HCT116 (cell line): ENCODE measurements at regions not wholly inside any gene's neighbourhood (a gene's known extent, or its start where the extent isn't known, plus 50 kb on each side); places are given as distances from the start of the nearest gene placed in this dataset.

Source experiments
- ATAC-seq: fragments of 200-7000 bp; cut with Tn5 transposase; 2 replicates; pipeline ENCODE4 v1.9.1; 2020; ENCODE audit warnings: mild to moderate bottlenecking, moderate library complexity
- BruUV-seq: library from RNA; stranded (reverse); fragments of 400-500 nt; replicated peaks from 2 replicates; lab custom pipeline; 2021; lab: Mats Ljungman, UMichigan
- CTCF ChIA-PET: fragments of 300-600 bp; sonication (Branson Sonifier 250); formaldehyde crosslinking; loops from one replicate; lab custom pipeline; 2021; ENCODE audit warnings: antibody characterized with exemption; lab: Charles Lee
- POLR2A ChIA-PET: fragments of 300-600, 350-600 bp; sonication (Branson Sonifier 250); formaldehyde crosslinking; loops from one replicate; lab custom pipeline; 2021; ENCODE audit warnings: antibody characterized with exemption; lab: Charles Lee
- RAD21 ChIA-PET, 2 experiments: fragments of 300-600 bp; sonication (Branson Sonifier 250); formaldehyde crosslinking; loops; one replicate each; lab custom pipeline; 2023; ENCODE audit warnings: low total read pairs in 2 of 2; ENCODE audit not compliant: uncharacterized antibody in 2 of 2, unreplicated experiment in 2 of 2, low non-redundant PET in 1 of 2; lab: Charles Lee
- DNase-seq: peaks from one replicate; pipeline ENCODE4 v3.0.0-alpha.2; 2010; ENCODE audit warnings: low read depth, low spot score
- H2AFZ ChIP-seq: fragments of 200-600 bp; shearing (Covaris generic), sonication (generic); 2 replicates; pipeline ENCODE4 v1.6.1; 2017; ENCODE audit warnings: low read depth, mixed run types, mixed read lengths, antibody characterized with exemption, low read length; ENCODE audit not compliant: poor library complexity, severe bottlenecking
- H3K27ac ChIP-seq: 2 replicates; pipeline ENCODE4 v1.5.1; 2012; ENCODE audit warnings: low read depth, low read length
- H3K27me3 ChIP-seq: fragments of 200-600 bp; sonication (generic); 2 replicates; pipeline ENCODE4 v1.6.1; 2016; ENCODE audit warnings: mixed run types, low read length, mixed read lengths; ENCODE audit not compliant: insufficient read depth
- H3K36me3 ChIP-seq, 2 experiments: fragments of 200-500 bp in 1 of 2; fragments of 200-600 bp in 1 of 2; sonication (Bioruptor generic) in 1 of 2; sonication (generic) in 1 of 2; 2 replicates each; pipeline versions ENCODE4 v1.5.1 to v1.6.1; 2014 to 2016; ENCODE audit warnings: low read length in 2 of 2, inconsistent platforms in 1 of 2, mixed read lengths in 1 of 2, mixed run types in 1 of 2; ENCODE audit not compliant: insufficient read depth in 2 of 2, control insufficient read depth in 1 of 2
- H3K4me1 ChIP-seq, 2 experiments: fragments of 200-600 bp in 1 of 2; sonication (generic) in 1 of 2; 2 replicates each; pipeline versions ENCODE4 v1.5.1 to v1.6.1; 2012 to 2017; ENCODE audit warnings: low read length in 2 of 2, inconsistent platforms in 1 of 2, mild to moderate bottlenecking in 1 of 2, mixed read lengths in 1 of 2, mixed run types in 1 of 2, moderate library complexity in 1 of 2; ENCODE audit not compliant: insufficient read depth in 2 of 2, control insufficient read depth in 1 of 2
- H3K4me2 ChIP-seq: fragments of 200-600 bp; sonication (generic); 2 replicates; pipeline ENCODE4 v1.6.1; 2017; ENCODE audit warnings: mixed run types, low read length, mixed read lengths
- H3K4me3 ChIP-seq, 2 experiments: fragments of 200-600 bp in 1 of 2; sonication (generic) in 1 of 2; replicated peaks in 1 of 2; 2 replicates each; pipeline ENCODE4 v1.5.1; 2011 to 2016; ENCODE audit warnings: low read length in 2 of 2, control low read depth in 1 of 2, low read depth in 1 of 2, mild to moderate bottlenecking in 1 of 2, mixed read lengths in 1 of 2, mixed run types in 1 of 2
- H3K79me2 ChIP-seq: fragments of 200-600 bp; sonication (generic); 2 replicates; pipeline ENCODE4 v1.6.1; 2017; ENCODE audit warnings: mild to moderate bottlenecking, mixed run types, low read length, moderate library complexity, mixed read lengths; ENCODE audit not compliant: insufficient read depth
- H3K9ac ChIP-seq: fragments of 200-600 bp; sonication (generic); 2 replicates; pipeline ENCODE4 v1.6.1; 2016; ENCODE audit warnings: low read length, mixed read lengths
- H3K9me2 ChIP-seq: fragments of 200-600 bp; sonication (generic), shearing (Covaris generic); 2 replicates; pipeline ENCODE4 v1.6.1; 2017; ENCODE audit warnings: mixed run types, mild to moderate bottlenecking, moderate library complexity; ENCODE audit not compliant: insufficient read depth
- H3K9me3 ChIP-seq, 2 experiments: fragments of 200-500 bp in 1 of 2; fragments of 200-600 bp in 1 of 2; sonication (Bioruptor generic) in 1 of 2; sonication (generic) in 1 of 2; 2 replicates each; pipeline ENCODE4 v1.6.1; 2014 to 2017; ENCODE audit warnings: low read length in 2 of 2, mixed read lengths in 2 of 2, inconsistent platforms in 1 of 2, low read depth in 1 of 2, mild to moderate bottlenecking in 1 of 2, mixed run types in 1 of 2, moderate library complexity in 1 of 2; ENCODE audit not compliant: control insufficient read depth in 1 of 2, insufficient read depth in 1 of 2
- H4K20me1 ChIP-seq: fragments of 200-600 bp; sonication (generic), shearing (Covaris generic); 2 replicates; pipeline ENCODE4 v1.6.1; 2017; ENCODE audit warnings: mixed run types, mild to moderate bottlenecking, moderate library complexity; ENCODE audit not compliant: insufficient read depth
- ATF3 ChIP-seq: IDR thresholded peaks from 2 replicates; pipeline ENCODE4 v1.6.1; 2012
- CBX3 ChIP-seq: IDR thresholded peaks from 2 replicates; pipeline ENCODE4 v1.6.1; 2012; ENCODE audit warnings: low read depth
- CTCF ChIP-seq, 3 experiments: fragments of 200-600 bp in 1 of 3; sonication (generic) in 1 of 3; IDR thresholded peaks in 2 of 3; conservative IDR thresholded peaks in 1 of 3; 2 replicates each; pipeline ENCODE4 v1.5.1; 2012 to 2017; ENCODE audit warnings: low read depth in 2 of 3, low read length in 2 of 3, antibody characterized with exemption in 1 of 3, borderline replicate concordance in 1 of 3, control low read depth in 1 of 3, mild to moderate bottlenecking in 1 of 3, mixed read lengths in 1 of 3, mixed run types in 1 of 3, moderate library complexity in 1 of 3; ENCODE audit not compliant: insufficient read depth in 1 of 3
- POLR2AphosphoS5 ChIP-seq: IDR thresholded peaks from 2 replicates; pipeline ENCODE4 v1.6.1; 2011; ENCODE audit warnings: mild to moderate bottlenecking, low read depth, low read length, moderate library complexity
- RAD21 ChIP-seq: IDR thresholded peaks from 2 replicates; pipeline ENCODE4 v1.6.1; 2012; ENCODE audit warnings: low read depth, mild to moderate bottlenecking
- SIN3A ChIP-seq: IDR thresholded peaks from 2 replicates; pipeline ENCODE4 v1.6.1; 2012; ENCODE audit warnings: low read depth
- SP1 ChIP-seq: IDR thresholded peaks from 2 replicates; pipeline ENCODE4 v1.6.1; 2012; ENCODE audit warnings: low read depth
- TCF7L2 ChIP-seq: IDR thresholded peaks from 2 replicates; pipeline ENCODE4 v1.7.0; 2011; ENCODE audit warnings: borderline replicate concordance, inconsistent platforms; ENCODE audit not compliant: insufficient read depth, insufficient read length; ENCODE audit errors: extremely low read depth
- YY1 ChIP-seq: IDR thresholded peaks from 2 replicates; pipeline ENCODE4 v1.6.1; 2011; ENCODE audit warnings: low read length, low read depth, moderate library complexity, mild to moderate bottlenecking; ENCODE audit not compliant: insufficient replicate concordance; ENCODE audit errors: extremely low read depth
- ZNF274 ChIP-seq: fragments of 200-500 bp; sonication (Bioruptor generic); IDR thresholded peaks from 2 replicates; pipeline ENCODE4 v1.6.1; 2014; ENCODE audit warnings: mild to moderate bottlenecking, low read depth, low read length, inconsistent platforms
- intact Hi-C: fragments of 100-400 bp; cut with micrococcal nuclease; formaldehyde crosslinking; loops from 2 replicates; pipeline ENCODE4 v1.10.0; 2022

GRCh38 chr4:104912518-104912917 lies 234.2 kb upstream of the TET2 start:
- Histone ChIP-seq H3K9me3 (no peaks in the 10 kb centered on the region), H3K9me2 (0 out of 2 replicates have a peak, but pooled peaks cover 2% of the 10 kb centered on the region), H3K4me3 (no peak overlapping the region), H3K9ac (no peak overlapping the region), H3K36me3 (no peaks in the 10 kb centered on the region), H2AFZ (no peak overlapping the region), H4K20me1 (no peaks in the 10 kb centered on the region), H3K4me1 (no peaks in the 10 kb centered on the region), H3K27ac (no peak overlapping the region), H3K27me3 (no peaks in the 10 kb centered on the region), H3K4me2 (no peak overlapping the region), H3K79me2 (no peaks in the 10 kb centered on the region)
- POLR2A ChIA-PET: no interaction called here
- no TSS peak for BruUV-seq
- CTCF ChIA-PET: no interaction called here
- no peak for TF ChIP-seq RAD21
- no peak for TF ChIP-seq POLR2AphosphoS5
- no peak for TF ChIP-seq ZNF274
- TF ChIP-seq CTCF (IDR thresholded peaks at IDR 0.05 in 2 of 3, conservative IDR thresholded peaks at IDR 0.05 in 1 of 3; ENCODE audit: borderline replicate concordance in 1 of 3, insufficient read depth in 1 of 3, low read depth in 2 of 3, low read length in 2 of 3): no peak
- TF ChIP-seq YY1: no peak
- no peak for TF ChIP-seq CBX3
- no peak for TF ChIP-seq TCF7L2
- no peak for TF ChIP-seq ATF3
- no peak for TF ChIP-seq SP1
- no peak for TF ChIP-seq SIN3A
- DNase-seq: no peak
- no peak for ATAC-seq
- RAD21 ChIA-PET: no interaction called here
- intact Hi-C loops: no loop called here
